ENCODE measurements at regions not wholly inside any gene's neighbourhood (a gene's known extent, or its start where the extent isn't known, plus 50 kb on each side); places are given as distances from the start of the nearest gene placed in this dataset.
A peak's percentile ranks its signal among the peaks of the same experiment; 100 is the strongest.
"Not testable (repeated sequence)": the region's sequence is repeated elsewhere in the genome, so short reads cannot be mapped to it uniquely, and the experiment has no call there.

DNA sequence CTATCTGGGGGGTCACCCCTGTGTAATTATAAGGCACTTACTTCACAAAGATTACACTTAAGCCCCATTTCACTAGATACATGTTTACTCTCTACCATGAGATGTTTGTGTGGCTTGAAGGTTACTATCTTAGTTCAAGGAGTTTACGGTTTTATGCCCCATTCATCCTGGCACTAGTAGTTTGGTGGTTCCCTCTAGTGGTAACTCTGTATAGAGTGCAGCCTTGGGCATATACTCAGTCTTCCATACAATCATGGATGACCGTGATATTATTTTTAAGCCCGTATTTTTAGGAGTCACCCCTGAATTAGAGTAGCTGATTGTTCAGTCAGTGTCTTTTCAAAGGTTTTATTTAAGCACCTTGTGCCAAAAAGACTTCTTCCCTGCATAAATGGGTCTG is 109.9 kb upstream of the FAM47C start:
- H3K79me1 ChIP-seq (ENCODE audit: low read length) = no peaks in the 10 kb centered on the region
- no peak overlapping the region for H3K27ac ChIP-seq (ENCODE audit: low read depth, low read length)
- H3K4me1 ChIP-seq (ENCODE audit: control insufficient read depth, low read depth, low read length) = no peaks in the 10 kb centered on the region
- H4K8ac ChIP-seq (ENCODE audit: low read depth, low read length) = no peak overlapping the region
- no peak overlapping the region for H4K5ac ChIP-seq (ENCODE audit: low read length)
- H2AK5ac ChIP-seq (ENCODE audit: low read length) = no peak overlapping the region
- H2BK120ac ChIP-seq (ENCODE audit: low read depth, low read length) = no peak overlapping the region
- DNase-seq = peak; percentile 11
- no peak overlapping the region for H2BK15ac ChIP-seq (replicated peaks; ENCODE audit: low read depth)
- H3K18ac ChIP-seq (ENCODE audit: low read length) = no peak overlapping the region
- H3K56ac ChIP-seq (ENCODE audit: low read length) = no peak overlapping the region
- H3K4me3 ChIP-seq (ENCODE audit: low read length) = no peak overlapping the region
- no peak overlapping the region for H3K4me2 ChIP-seq (ENCODE audit: low read length)
- no CpG with 5 or more reads among the region's 3 CpGs for WGBS (ENCODE audit: extremely low coverage, insufficient coverage, low lambda C conversion rate)
- no peak overlapping the region for H2BK5ac ChIP-seq (ENCODE audit: low read length)
- no peaks in the 10 kb centered on the region for H3K36me3 ChIP-seq (ENCODE audit: control insufficient read depth, insufficient read depth, low read length)
- no peak overlapping the region for H3K4ac ChIP-seq (ENCODE audit: low read depth, low read length)
- no peaks in the 10 kb centered on the region for H3K27me3 ChIP-seq (ENCODE audit: insufficient read depth, low read length, poor library complexity)
- H3K23ac ChIP-seq (ENCODE audit: low read length) = no peak overlapping the region
- H3K79me2 ChIP-seq (ENCODE audit: control insufficient read depth, insufficient read depth, low read length) = no peaks in the 10 kb centered on the region
- no peak overlapping the region for H3K9ac ChIP-seq (ENCODE audit: low read length)

DNA sequence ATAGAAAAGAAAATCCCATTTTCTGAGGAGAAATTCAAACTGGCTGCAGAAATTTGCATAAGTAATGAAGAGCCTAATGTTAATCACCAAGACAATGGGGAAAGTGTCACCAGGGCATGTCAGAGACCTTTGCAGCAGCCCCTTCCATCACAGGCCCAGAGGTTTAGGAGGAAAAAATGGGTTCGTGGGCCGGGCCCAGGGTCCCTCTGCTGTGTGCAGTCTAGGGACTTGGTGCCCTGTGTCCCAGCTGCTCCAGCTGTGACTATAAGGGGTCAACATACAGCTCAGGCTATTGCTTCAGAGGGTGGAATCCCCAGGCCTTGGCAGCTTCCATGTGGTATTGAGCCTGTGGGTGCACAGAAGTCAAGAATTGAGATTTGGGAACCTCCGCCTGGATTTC is 103.6 kb upstream of the FAM47C start:
- not testable (repeated sequence) for H3K56ac ChIP-seq (ENCODE audit: low read length); H3K4me3 ChIP-seq (ENCODE audit: low read length); H3K4me1 ChIP-seq (ENCODE audit: control insufficient read depth, low read depth, low read length); H2BK15ac ChIP-seq (replicated peaks; ENCODE audit: low read depth); H4K5ac ChIP-seq (ENCODE audit: low read length); H3K27me3 ChIP-seq (ENCODE audit: insufficient read depth, low read length, poor library complexity); H2AK5ac ChIP-seq (ENCODE audit: low read length); H3K36me3 ChIP-seq (ENCODE audit: control insufficient read depth, insufficient read depth, low read length); H2BK120ac ChIP-seq (ENCODE audit: low read depth, low read length); H3K27ac ChIP-seq (ENCODE audit: low read depth, low read length); H3K4me2 ChIP-seq (ENCODE audit: low read length); H3K79me2 ChIP-seq (ENCODE audit: control insufficient read depth, insufficient read depth, low read length); H2BK5ac ChIP-seq (ENCODE audit: low read length); H3K79me1 ChIP-seq (ENCODE audit: low read length); H3K18ac ChIP-seq (ENCODE audit: low read length); H4K8ac ChIP-seq (ENCODE audit: low read depth, low read length); H3K23ac ChIP-seq (ENCODE audit: low read length); H3K4ac ChIP-seq (ENCODE audit: low read depth, low read length); DNase-seq; H3K9ac ChIP-seq (ENCODE audit: low read length)
- no CpG with 5 or more reads among the region's 3 CpGs for WGBS (ENCODE audit: extremely low coverage, insufficient coverage, low lambda C conversion rate)

DNA sequence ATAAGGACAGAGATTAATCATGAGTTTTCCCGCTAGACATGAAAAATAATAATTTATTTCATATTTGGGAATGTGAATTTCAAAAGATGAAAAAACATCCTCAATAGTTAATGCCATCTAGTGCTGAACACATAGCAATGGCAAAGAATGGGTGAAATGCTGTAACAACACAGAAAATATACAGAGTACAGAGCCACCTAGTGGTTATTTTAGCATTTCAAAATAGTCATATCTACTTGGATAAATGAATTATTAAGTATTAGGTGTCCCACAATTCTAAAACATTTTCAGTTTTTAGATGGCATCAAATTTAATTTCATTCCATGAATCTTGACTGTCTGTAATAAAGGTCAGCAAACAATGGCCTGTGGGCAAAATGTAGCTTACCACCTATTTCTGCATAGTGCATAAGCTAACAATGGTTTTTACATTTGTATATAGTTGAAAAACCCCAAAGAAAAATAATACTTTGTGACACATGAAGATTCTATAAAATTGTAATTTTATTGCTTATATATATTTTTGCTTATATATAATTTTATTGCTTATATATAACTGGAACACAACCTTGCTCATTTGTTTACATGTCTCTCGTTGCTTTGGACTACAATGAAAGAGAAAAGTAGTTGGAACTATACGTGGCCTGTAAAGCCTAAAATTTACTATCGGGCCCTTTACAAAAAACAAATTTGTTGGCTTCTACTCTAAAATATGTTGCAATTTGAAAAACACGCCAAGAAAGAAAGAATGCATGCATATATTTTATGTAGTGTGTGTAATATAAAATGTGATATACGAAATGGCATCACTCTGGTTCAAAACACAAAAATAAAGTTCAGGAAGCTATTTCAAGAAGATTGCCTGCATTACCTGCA is 99.1 kb upstream of the FAM47C start:
- H3K4me1 ChIP-seq (ENCODE audit: control insufficient read depth, low read depth, low read length) = no peaks in the 10 kb centered on the region
- H4K5ac ChIP-seq (ENCODE audit: low read length) = no peak overlapping the region

DNA sequence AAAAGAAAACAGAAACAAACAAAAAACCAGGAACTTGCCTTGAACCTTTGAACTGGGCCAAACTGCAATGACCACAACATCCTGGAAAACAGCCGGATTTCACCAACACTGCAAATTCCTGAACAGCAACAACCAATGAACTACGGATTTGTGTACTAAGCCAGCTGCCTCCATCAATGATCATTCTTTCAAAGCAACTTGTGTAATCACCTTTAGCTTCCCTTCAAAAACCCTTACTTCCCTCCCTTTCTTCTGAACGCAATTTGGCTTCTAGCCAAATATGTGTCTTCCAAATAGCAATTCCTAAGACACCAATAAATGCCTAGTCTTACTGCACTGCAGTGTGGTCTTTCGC is 98.5 kb upstream of the FAM47C start:
- DNase-seq = no peak
- H3K4me3 ChIP-seq (ENCODE audit: low read length) = no peak overlapping the region

More for the DNA sequence above, 99.1 kb upstream of the FAM47C start:
- Histone ChIP-seq H3K56ac (ENCODE audit: low read length) (no peak overlapping the region), H2BK15ac (replicated peaks; ENCODE audit: low read depth) (no peak overlapping the region), H2BK5ac (ENCODE audit: low read length) (no peak overlapping the region), H3K4me3 (ENCODE audit: low read length) (no peak overlapping the region), H3K4me2 (ENCODE audit: low read length) (no peak overlapping the region), H3K27me3 (ENCODE audit: insufficient read depth, low read length, poor library complexity) (no peaks in the 10 kb centered on the region), H3K79me1 (ENCODE audit: low read length) (no peaks in the 10 kb centered on the region), H3K4ac (ENCODE audit: low read depth, low read length) (no peak overlapping the region), H3K27ac (ENCODE audit: low read depth, low read length) (no peak overlapping the region), H4K8ac (ENCODE audit: low read depth, low read length) (no peak overlapping the region), H2AK5ac (ENCODE audit: low read length) (no peak overlapping the region), H3K79me2 (ENCODE audit: control insufficient read depth, insufficient read depth, low read length) (no peaks in the 10 kb centered on the region), H3K23ac (ENCODE audit: low read length) (no peak overlapping the region), H2BK120ac (ENCODE audit: low read depth, low read length) (no peak overlapping the region), H3K18ac (ENCODE audit: low read length) (no peak overlapping the region), H3K36me3 (ENCODE audit: control insufficient read depth, insufficient read depth, low read length) (no peaks in the 10 kb centered on the region), H3K9ac (ENCODE audit: low read length) (no peak overlapping the region)
- WGBS (ENCODE audit: extremely low coverage, insufficient coverage, low lambda C conversion rate) = no CpG with 5 or more reads among the region's 6 CpGs
- DNase-seq = peak; percentile 18

DNA sequence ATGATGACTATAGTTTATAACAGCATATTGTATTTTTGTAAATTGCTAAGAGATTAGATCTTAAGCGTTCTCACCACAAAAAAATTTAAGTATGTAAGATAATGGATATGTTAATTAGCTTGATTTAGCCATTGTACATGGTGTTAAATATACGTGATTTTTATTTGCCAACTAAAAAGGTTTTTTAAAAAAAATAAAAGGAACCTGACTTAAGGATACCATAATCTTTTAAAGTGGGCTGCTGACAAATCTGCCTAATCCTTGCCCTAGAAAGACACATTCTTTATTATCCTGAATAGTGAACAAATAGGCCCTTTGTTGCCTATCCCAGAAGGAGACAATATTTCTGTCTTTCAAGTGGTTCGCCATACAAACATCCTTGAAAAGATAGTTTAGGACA is 94.6 kb upstream of the FAM47C start:
- no peak overlapping the region for H3K4me2 ChIP-seq (ENCODE audit: low read length)
- no peak overlapping the region for H2BK5ac ChIP-seq (ENCODE audit: low read length)
- no peaks in the 10 kb centered on the region for H3K4me1 ChIP-seq (ENCODE audit: control insufficient read depth, low read depth, low read length)
- no peak overlapping the region for H4K5ac ChIP-seq (ENCODE audit: low read length)
- no peaks in the 10 kb centered on the region for H3K79me1 ChIP-seq (ENCODE audit: low read length)
- no peak overlapping the region for H2AK5ac ChIP-seq (ENCODE audit: low read length)
- no peak overlapping the region for H3K4me3 ChIP-seq (ENCODE audit: low read length)
- H3K23ac ChIP-seq (ENCODE audit: low read length) = no peak overlapping the region
- H2BK120ac ChIP-seq (ENCODE audit: low read depth, low read length) = no peak overlapping the region
- no peak overlapping the region for H3K4ac ChIP-seq (ENCODE audit: low read depth, low read length)
- no peak overlapping the region for H3K9ac ChIP-seq (ENCODE audit: low read length)
- no peak overlapping the region for H3K18ac ChIP-seq (ENCODE audit: low read length)
- no peaks in the 10 kb centered on the region for H3K79me2 ChIP-seq (ENCODE audit: control insufficient read depth, insufficient read depth, low read length)
- no peak overlapping the region for H3K27ac ChIP-seq (ENCODE audit: low read depth, low read length)
- no peak overlapping the region for H3K56ac ChIP-seq (ENCODE audit: low read length)
- H3K36me3 ChIP-seq (ENCODE audit: control insufficient read depth, insufficient read depth, low read length) = no peaks in the 10 kb centered on the region
- H3K27me3 ChIP-seq (ENCODE audit: insufficient read depth, low read length, poor library complexity) = no peaks in the 10 kb centered on the region
- no CpG with 5 or more reads among the region's 3 CpGs for WGBS (ENCODE audit: extremely low coverage, insufficient coverage, low lambda C conversion rate)
- H4K8ac ChIP-seq (ENCODE audit: low read depth, low read length) = no peak overlapping the region
- no peak overlapping the region for H2BK15ac ChIP-seq (replicated peaks; ENCODE audit: low read depth)
- no peak for DNase-seq

More for the DNA sequence above, 98.5 kb upstream of the FAM47C start:
- no peaks in the 10 kb centered on the region for H3K27me3 ChIP-seq (ENCODE audit: insufficient read depth, low read length, poor library complexity)
- H4K5ac ChIP-seq (ENCODE audit: low read length) = no peak overlapping the region
- no CpG with 5 or more reads among the region's 4 CpGs for WGBS (ENCODE audit: extremely low coverage, insufficient coverage, low lambda C conversion rate)
- no peaks in the 10 kb centered on the region for H3K36me3 ChIP-seq (ENCODE audit: control insufficient read depth, insufficient read depth, low read length)
- H2BK5ac ChIP-seq (ENCODE audit: low read length) = no peak overlapping the region
- no peak overlapping the region for H2BK120ac ChIP-seq (ENCODE audit: low read depth, low read length)
- H3K9ac ChIP-seq (ENCODE audit: low read length) = no peak overlapping the region
- H3K4ac ChIP-seq (ENCODE audit: low read depth, low read length) = no peak overlapping the region
- no peak overlapping the region for H3K4me2 ChIP-seq (ENCODE audit: low read length)
- H3K27ac ChIP-seq (ENCODE audit: low read depth, low read length) = no peak overlapping the region
- H3K18ac ChIP-seq (ENCODE audit: low read length) = no peak overlapping the region
- no peaks in the 10 kb centered on the region for H3K79me1 ChIP-seq (ENCODE audit: low read length)
- H4K8ac ChIP-seq (ENCODE audit: low read depth, low read length) = no peak overlapping the region
- H3K4me1 ChIP-seq (ENCODE audit: control insufficient read depth, low read depth, low read length) = no peaks in the 10 kb centered on the region
- H3K56ac ChIP-seq (ENCODE audit: low read length) = no peak overlapping the region
- H2AK5ac ChIP-seq (ENCODE audit: low read length) = no peak overlapping the region
- no peak overlapping the region for H2BK15ac ChIP-seq (replicated peaks; ENCODE audit: low read depth)
- H3K23ac ChIP-seq (ENCODE audit: low read length) = no peak overlapping the region
- H3K79me2 ChIP-seq (ENCODE audit: control insufficient read depth, insufficient read depth, low read length) = no peaks in the 10 kb centered on the region

DNA sequence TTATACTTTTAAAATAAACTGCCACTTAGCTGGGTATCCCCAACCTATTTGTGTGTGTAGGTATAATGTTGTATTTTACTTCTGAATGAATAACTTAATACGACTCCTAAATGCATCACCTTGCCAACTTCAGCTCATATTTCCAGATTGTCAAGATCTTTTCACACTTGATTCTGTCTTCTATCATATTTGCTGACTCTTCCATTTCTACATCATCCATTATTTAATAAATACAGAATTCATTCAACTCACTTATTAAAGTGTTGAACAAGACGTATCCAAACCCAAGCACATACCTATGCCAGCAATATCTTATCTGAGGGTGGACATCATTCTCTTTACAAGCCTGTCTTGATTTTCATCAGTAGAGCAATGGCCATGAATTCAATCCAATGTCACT is 91.2 kb upstream of the FAM47C start:
- Histone ChIP-seq H2BK120ac (ENCODE audit: low read depth, low read length) (no peak overlapping the region), H4K5ac (ENCODE audit: low read length) (no peak overlapping the region), H3K18ac (ENCODE audit: low read length) (no peak overlapping the region), H3K79me1 (ENCODE audit: low read length) (no peaks in the 10 kb centered on the region), H3K4me2 (ENCODE audit: low read length) (no peak overlapping the region), H2BK5ac (ENCODE audit: low read length) (no peak overlapping the region), H3K4me1 (ENCODE audit: control insufficient read depth, low read depth, low read length) (no peaks in the 10 kb centered on the region), H3K36me3 (ENCODE audit: control insufficient read depth, insufficient read depth, low read length) (no peaks in the 10 kb centered on the region), H3K27me3 (ENCODE audit: insufficient read depth, low read length, poor library complexity) (no peaks in the 10 kb centered on the region), H2BK15ac (replicated peaks; ENCODE audit: low read depth) (no peak overlapping the region), H3K4ac (ENCODE audit: low read depth, low read length) (no peak overlapping the region), H2AK5ac (ENCODE audit: low read length) (no peak overlapping the region), H3K79me2 (ENCODE audit: control insufficient read depth, insufficient read depth, low read length) (no peaks in the 10 kb centered on the region), H3K56ac (ENCODE audit: low read length) (no peak overlapping the region), H3K27ac (ENCODE audit: low read depth, low read length) (no peak overlapping the region), H3K23ac (ENCODE audit: low read length) (no peak overlapping the region), H3K9ac (ENCODE audit: low read length) (no peak overlapping the region), H4K8ac (ENCODE audit: low read depth, low read length) (no peak overlapping the region), H3K4me3 (ENCODE audit: low read length) (no peak overlapping the region)
- no CpG with 5 or more reads among the region's 2 CpGs for WGBS (ENCODE audit: extremely low coverage, insufficient coverage, low lambda C conversion rate)
- DNase-seq = no peak
